Endodermal cell (in vitro differentiated cells): ENCODE measurements at regions not wholly inside any gene's neighbourhood (a gene's known extent, or its start where the extent isn't known, plus 50 kb on each side); places are given as distances from the start of the nearest gene placed in this dataset.

Source experiments
- DNase-seq: peaks from one replicate; pipeline ENCODE4 v3.0.0-alpha.2; 2017
- H3K27ac ChIP-seq: 2 replicates; pipeline ENCODE4 v1.5.1; 2013; ENCODE audit warnings: mild to moderate bottlenecking, low read depth, low read length, moderate library complexity
- H3K27me3 ChIP-seq: 2 replicates; pipeline ENCODE4 v1.6.1; 2013; ENCODE audit warnings: mild to moderate bottlenecking, low read length, moderate library complexity; ENCODE audit not compliant: insufficient read depth, control insufficient read depth, poor library complexity, severe bottlenecking
- H3K36me3 ChIP-seq: 2 replicates; pipeline ENCODE4 v1.7.0; 2013; ENCODE audit warnings: mild to moderate bottlenecking, low read length, moderate library complexity; ENCODE audit not compliant: control insufficient read depth, insufficient read depth
- H3K4me1 ChIP-seq: one replicate; pipeline ENCODE4 v1.7.0; 2013; ENCODE audit warnings: low read length; ENCODE audit not compliant: control insufficient read depth, insufficient read depth
- H3K4me3 ChIP-seq: 2 replicates; pipeline ENCODE4 v1.5.1; 2013; ENCODE audit warnings: mild to moderate bottlenecking, low read length, moderate library complexity
- H3K9ac ChIP-seq: 2 replicates; pipeline ENCODE4 v1.6.1; 2013; ENCODE audit warnings: mild to moderate bottlenecking, low read length, moderate library complexity; ENCODE audit not compliant: poor library complexity, severe bottlenecking; ENCODE audit errors: extremely low read depth
- H3K9me3 ChIP-seq: 2 replicates; pipeline ENCODE4 v1.6.1; 2013; ENCODE audit warnings: mild to moderate bottlenecking, low read length, moderate library complexity; ENCODE audit not compliant: control insufficient read depth
- H3K27ac Mint-ChIP-seq: 2 replicates; pipeline ENCODE4 v1.8.0; 2020; ENCODE audit warnings: mixed read lengths
- H3K27me3 Mint-ChIP-seq: 2 replicates; pipeline ENCODE4 v1.8.0; 2021; ENCODE audit warnings: mild to moderate bottlenecking, mixed read lengths; ENCODE audit not compliant: insufficient read depth
- H3K36me3 Mint-ChIP-seq: 2 replicates; pipeline ENCODE4 v1.8.0; 2020; ENCODE audit warnings: low read depth, mixed read lengths
- H3K4me1 Mint-ChIP-seq: 2 replicates; pipeline ENCODE4 v1.8.0; 2020; ENCODE audit warnings: mixed read lengths
- H3K4me3 Mint-ChIP-seq: 2 replicates; pipeline ENCODE4 v1.8.0; 2020; ENCODE audit warnings: mild to moderate bottlenecking, moderate library complexity, mixed read lengths
- H3K9me3 Mint-ChIP-seq: 2 replicates; pipeline ENCODE4 v1.8.0; 2020; ENCODE audit warnings: mild to moderate bottlenecking, mixed read lengths
- WGBS, 2 experiments: methylation state at CpG; one replicate each; pipeline versions ENCODE4 v1.1.5 to v1.1.7; 2013; ENCODE audit warnings: missing lambda C conversion rate in 2 of 2, mixed read lengths in 1 of 2; ENCODE audit not compliant: insufficient coverage in 1 of 2, insufficient read length in 1 of 2; 5-methylcytosine and 5-hydroxymethylcytosine counted together
- TF ChIP-seq, protein P1 (sequence below): fragments of 200-600 bp; sonication (generic); conservative IDR thresholded peaks from 2 replicates; pipeline ENCODE4 v1.5.0; 2021; ENCODE audit warnings: antibody characterized with exemption, mild to moderate bottlenecking

DNA sequence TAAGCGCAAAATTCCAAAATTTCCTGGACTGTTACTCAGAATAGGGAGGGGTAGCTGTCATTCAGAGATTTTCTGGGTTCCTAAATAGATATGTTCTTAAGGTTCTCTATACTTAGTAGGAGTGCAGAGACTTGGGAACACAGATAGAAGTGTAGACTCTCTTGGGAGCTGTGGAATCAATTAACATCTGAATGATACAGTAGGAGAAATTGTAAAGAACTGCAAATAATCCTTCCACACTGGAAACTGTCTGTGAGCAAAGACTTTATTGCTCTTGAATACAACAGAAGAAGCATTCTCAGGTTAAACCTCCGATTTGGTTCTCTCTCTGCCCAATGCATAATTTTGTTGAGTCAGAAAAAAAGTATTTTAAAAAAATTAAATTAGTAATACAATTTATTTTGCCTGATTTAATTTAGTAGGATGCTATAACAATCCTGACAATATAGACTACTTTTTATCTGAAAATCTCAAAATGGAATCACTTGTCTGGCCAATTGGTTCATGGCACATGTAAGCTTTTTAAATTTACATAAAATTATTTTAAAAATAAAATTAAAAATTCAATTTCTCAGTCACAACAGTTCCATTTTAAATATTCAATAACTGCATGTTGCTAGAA is 1754.3 kb downstream of the PLA2G4A start:
- TF ChIP-seq, protein P1, sequence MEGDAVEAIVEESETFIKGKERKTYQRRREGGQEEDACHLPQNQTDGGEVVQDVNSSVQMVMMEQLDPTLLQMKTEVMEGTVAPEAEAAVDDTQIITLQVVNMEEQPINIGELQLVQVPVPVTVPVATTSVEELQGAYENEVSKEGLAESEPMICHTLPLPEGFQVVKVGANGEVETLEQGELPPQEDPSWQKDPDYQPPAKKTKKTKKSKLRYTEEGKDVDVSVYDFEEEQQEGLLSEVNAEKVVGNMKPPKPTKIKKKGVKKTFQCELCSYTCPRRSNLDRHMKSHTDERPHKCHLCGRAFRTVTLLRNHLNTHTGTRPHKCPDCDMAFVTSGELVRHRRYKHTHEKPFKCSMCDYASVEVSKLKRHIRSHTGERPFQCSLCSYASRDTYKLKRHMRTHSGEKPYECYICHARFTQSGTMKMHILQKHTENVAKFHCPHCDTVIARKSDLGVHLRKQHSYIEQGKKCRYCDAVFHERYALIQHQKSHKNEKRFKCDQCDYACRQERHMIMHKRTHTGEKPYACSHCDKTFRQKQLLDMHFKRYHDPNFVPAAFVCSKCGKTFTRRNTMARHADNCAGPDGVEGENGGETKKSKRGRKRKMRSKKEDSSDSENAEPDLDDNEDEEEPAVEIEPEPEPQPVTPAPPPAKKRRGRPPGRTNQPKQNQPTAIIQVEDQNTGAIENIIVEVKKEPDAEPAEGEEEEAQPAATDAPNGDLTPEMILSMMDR: no peak
- H3K27me3 Mint-ChIP-seq: no peaks in the 10 kb centered on the region
- no peak overlapping the region for H3K4me3 Mint-ChIP-seq
- H3K9me3 ChIP-seq: no peaks in the 10 kb centered on the region
- H3K9me3 Mint-ChIP-seq: no peaks in the 10 kb centered on the region
- H3K9ac ChIP-seq: no peak overlapping the region
- H3K4me1 ChIP-seq: no peaks in the 10 kb centered on the region
- H3K27me3 ChIP-seq: no peaks in the 10 kb centered on the region
- H3K4me3 ChIP-seq: no peak overlapping the region
- H3K36me3 ChIP-seq: no peaks in the 10 kb centered on the region
- no peaks in the 10 kb centered on the region for H3K4me1 Mint-ChIP-seq
- DNase-seq: no peak
- H3K27ac ChIP-seq: no peak overlapping the region
- no peak overlapping the region for H3K27ac Mint-ChIP-seq
- 81 to 100% methylated on average over 1 to 2 of the region's 2 CpGs for WGBS, 2 experiments
- H3K36me3 Mint-ChIP-seq: no peaks in the 10 kb centered on the region

DNA sequence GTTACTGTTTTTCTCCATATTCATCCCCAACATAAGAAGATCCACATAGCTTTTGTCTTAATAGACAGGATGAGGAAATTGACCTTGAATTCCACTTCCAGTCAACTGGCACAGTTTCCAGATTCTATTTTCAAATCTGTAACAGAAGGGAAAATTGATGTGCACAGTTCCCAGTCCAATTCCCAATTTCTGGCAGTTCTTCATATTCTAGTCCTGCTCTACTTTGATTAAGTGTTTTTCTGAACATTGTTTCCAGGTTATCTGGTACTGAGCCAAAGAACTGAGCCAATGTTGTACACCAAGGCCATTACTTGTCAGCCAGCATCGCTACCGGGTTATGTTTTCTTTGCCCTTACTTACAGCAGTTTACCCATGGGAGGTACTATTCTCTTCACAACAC is 1755.4 kb downstream of the PLA2G4A start:
- H3K27ac ChIP-seq: no peak overlapping the region
- DNase-seq: no peak

DNA sequence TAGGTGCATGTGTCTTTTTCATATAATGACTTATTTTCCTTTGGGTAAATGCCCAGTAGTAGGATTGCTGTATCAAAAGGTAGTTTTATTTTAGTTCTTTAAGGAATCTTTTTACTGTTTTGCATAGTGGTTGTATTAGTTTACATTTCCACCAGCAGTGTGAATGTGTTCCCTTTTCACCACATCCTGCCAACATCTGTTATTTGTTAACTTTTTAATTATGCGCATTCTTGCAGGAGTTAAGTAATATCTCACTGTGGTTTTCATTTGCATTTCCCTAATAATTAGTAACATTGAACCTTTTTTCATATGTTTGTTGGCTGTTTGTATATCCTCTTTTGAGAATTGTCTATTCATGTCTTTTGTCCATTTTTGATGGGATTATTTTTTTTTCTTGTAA is 1761.9 kb downstream of the PLA2G4A start:
- no peaks in the 10 kb centered on the region for H3K4me1 ChIP-seq
- 100% methylated on average over 1 of the region's 1 CpG; no CpG with 5 or more reads in 1 of the 2 experiments for WGBS, 2 experiments

More for the DNA sequence above, 1755.4 kb downstream of the PLA2G4A start:
- TF ChIP-seq, protein P1: no peak
- WGBS, 2 experiments: 90 to 95% methylated on average over 2 of the region's 2 CpGs
- no peaks in the 10 kb centered on the region for H3K9me3 ChIP-seq
- H3K9me3 Mint-ChIP-seq: no peaks in the 10 kb centered on the region
- H3K4me3 Mint-ChIP-seq: no peak overlapping the region
- no peaks in the 10 kb centered on the region for H3K4me1 Mint-ChIP-seq
- no peaks in the 10 kb centered on the region for H3K4me1 ChIP-seq
- H3K4me3 ChIP-seq: no peak overlapping the region
- no peaks in the 10 kb centered on the region for H3K27me3 Mint-ChIP-seq
- no peaks in the 10 kb centered on the region for H3K36me3 ChIP-seq
- H3K27ac Mint-ChIP-seq: no peak overlapping the region
- H3K27me3 ChIP-seq: no peaks in the 10 kb centered on the region
- no peaks in the 10 kb centered on the region for H3K36me3 Mint-ChIP-seq
- H3K9ac ChIP-seq: no peak overlapping the region

More for the DNA sequence above, 1761.9 kb downstream of the PLA2G4A start:
- H3K27me3 Mint-ChIP-seq: no peaks in the 10 kb centered on the region
- Histone ChIP-seq H3K36me3 (no peaks in the 10 kb centered on the region), H3K9me3 (no peaks in the 10 kb centered on the region), H3K27me3 (no peaks in the 10 kb centered on the region), H3K27ac (no peak overlapping the region), H3K4me3 (no peak overlapping the region), H3K9ac (no peak overlapping the region)
- no peaks in the 10 kb centered on the region for H3K36me3 Mint-ChIP-seq
- H3K9me3 Mint-ChIP-seq: no peaks in the 10 kb centered on the region
- H3K4me1 Mint-ChIP-seq: no peaks in the 10 kb centered on the region
- no peak overlapping the region for H3K4me3 Mint-ChIP-seq
- no peak overlapping the region for H3K27ac Mint-ChIP-seq
- TF ChIP-seq, protein P1: no peak
- no peak for DNase-seq
